SU-DHL-6 (cell line): ENCODE measurements at regions not wholly inside any gene's neighbourhood (a gene's known extent, or its start where the extent isn't known, plus 50 kb on each side); places are given as distances from the start of the nearest gene placed in this dataset.

Experiments used
- EZH2phosphoT487 ChIP-seq: fragments of 200-600 bp; sonication (generic), shearing (Covaris generic); conservative IDR thresholded peaks from 2 replicates; pipeline ENCODE4 v1.6.1; 2018; ENCODE audit warnings: mild to moderate bottlenecking, antibody characterized with exemption, low read length, moderate library complexity, mixed read lengths
- TF ChIP-seq, protein P1 (sequence below): fragments of 200-600 bp; sonication (generic); IDR thresholded peaks from one replicate; pipeline ENCODE4 v1.5.1; 2017; ENCODE audit warnings: antibody characterized with exemption, mild to moderate bottlenecking, low read length, moderate library complexity; ENCODE audit not compliant: insufficient read depth, poor library complexity, severe bottlenecking

DNA sequence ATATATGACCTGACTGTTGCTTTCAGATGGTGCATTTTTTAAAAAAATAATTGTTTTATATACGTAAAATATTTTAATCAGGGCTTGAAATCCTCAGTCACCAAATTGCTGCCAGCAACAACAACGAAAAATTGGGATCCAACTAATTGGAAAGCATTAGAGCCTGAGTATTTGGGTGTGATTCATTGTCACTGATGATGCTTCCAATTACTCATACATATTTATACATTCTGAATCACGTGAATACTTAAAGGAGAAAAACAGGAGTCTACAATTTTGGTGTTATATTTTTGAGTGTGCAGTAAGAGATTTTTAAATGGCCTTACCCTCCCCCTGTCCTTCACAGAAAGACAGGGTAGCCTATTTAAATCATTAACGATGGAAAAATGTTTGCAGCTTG, 765.6 kb upstream of the TENM3 start:
- TF ChIP-seq, protein P1, sequence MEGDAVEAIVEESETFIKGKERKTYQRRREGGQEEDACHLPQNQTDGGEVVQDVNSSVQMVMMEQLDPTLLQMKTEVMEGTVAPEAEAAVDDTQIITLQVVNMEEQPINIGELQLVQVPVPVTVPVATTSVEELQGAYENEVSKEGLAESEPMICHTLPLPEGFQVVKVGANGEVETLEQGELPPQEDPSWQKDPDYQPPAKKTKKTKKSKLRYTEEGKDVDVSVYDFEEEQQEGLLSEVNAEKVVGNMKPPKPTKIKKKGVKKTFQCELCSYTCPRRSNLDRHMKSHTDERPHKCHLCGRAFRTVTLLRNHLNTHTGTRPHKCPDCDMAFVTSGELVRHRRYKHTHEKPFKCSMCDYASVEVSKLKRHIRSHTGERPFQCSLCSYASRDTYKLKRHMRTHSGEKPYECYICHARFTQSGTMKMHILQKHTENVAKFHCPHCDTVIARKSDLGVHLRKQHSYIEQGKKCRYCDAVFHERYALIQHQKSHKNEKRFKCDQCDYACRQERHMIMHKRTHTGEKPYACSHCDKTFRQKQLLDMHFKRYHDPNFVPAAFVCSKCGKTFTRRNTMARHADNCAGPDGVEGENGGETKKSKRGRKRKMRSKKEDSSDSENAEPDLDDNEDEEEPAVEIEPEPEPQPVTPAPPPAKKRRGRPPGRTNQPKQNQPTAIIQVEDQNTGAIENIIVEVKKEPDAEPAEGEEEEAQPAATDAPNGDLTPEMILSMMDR = no peak
- TF ChIP-seq EZH2phosphoT487 = no peak
